DND-41 (cell line): ENCODE measurements at regions not wholly inside any gene's neighbourhood (a gene's known extent, or its start where the extent isn't known, plus 50 kb on each side); places are given as distances from the start of the nearest gene placed in this dataset.

Experiments used
- EZH2 ChIP-seq: IDR thresholded peaks from 3 replicates; pipeline ENCODE4 v1.6.1; 2012; ENCODE audit warnings: borderline replicate concordance, low read depth, mild to moderate bottlenecking, moderate library complexity, low read length, inconsistent platforms; ENCODE audit not compliant: severe bottlenecking
- TF ChIP-seq, protein P1 (sequence below): IDR thresholded peaks from 2 replicates; pipeline ENCODE4 v1.5.1; 2012; ENCODE audit warnings: borderline replicate concordance, low read length, moderate library complexity, mild to moderate bottlenecking; ENCODE audit not compliant: poor library complexity, severe bottlenecking; ENCODE audit errors: extremely low read depth

DNA sequence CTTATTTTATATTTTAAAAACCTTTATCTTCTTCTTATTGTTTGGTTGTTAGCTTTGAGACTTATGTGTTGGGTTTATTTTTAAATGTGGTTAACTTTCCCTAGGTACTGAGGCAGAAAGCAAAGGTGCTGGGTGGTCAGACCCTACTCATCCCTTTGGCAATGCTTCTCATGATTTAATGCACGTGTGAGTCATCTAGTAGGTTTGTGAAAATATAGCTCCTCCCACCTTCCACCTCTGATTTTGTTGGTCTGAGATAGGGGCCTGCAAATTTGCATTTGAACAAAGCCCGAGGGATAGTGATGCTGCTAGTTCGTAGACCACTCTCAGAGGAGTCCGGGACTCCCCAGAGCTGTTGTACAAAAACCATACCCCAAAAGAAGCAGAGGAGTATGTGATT is 771.3 kb upstream of the ARGLU1 start:
- TF ChIP-seq, protein P1, sequence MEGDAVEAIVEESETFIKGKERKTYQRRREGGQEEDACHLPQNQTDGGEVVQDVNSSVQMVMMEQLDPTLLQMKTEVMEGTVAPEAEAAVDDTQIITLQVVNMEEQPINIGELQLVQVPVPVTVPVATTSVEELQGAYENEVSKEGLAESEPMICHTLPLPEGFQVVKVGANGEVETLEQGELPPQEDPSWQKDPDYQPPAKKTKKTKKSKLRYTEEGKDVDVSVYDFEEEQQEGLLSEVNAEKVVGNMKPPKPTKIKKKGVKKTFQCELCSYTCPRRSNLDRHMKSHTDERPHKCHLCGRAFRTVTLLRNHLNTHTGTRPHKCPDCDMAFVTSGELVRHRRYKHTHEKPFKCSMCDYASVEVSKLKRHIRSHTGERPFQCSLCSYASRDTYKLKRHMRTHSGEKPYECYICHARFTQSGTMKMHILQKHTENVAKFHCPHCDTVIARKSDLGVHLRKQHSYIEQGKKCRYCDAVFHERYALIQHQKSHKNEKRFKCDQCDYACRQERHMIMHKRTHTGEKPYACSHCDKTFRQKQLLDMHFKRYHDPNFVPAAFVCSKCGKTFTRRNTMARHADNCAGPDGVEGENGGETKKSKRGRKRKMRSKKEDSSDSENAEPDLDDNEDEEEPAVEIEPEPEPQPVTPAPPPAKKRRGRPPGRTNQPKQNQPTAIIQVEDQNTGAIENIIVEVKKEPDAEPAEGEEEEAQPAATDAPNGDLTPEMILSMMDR = no peak
- no peak for TF ChIP-seq EZH2
